H1 (cell line): ENCODE measurements at regions not wholly inside any gene's neighbourhood (a gene's known extent, or its start where the extent isn't known, plus 50 kb on each side); places are given as distances from the start of the nearest gene placed in this dataset.

Experiments used
- CTCF ChIA-PET: fragments of 300-600 bp; sonication (Branson Sonifier 250); formaldehyde crosslinking; loops from one replicate; lab custom pipeline; 2021; ENCODE audit not compliant: partially characterized antibody; lab: Charles Lee
- POLR2A ChIA-PET: fragments of 300-600 bp; sonication (Branson Sonifier 250); formaldehyde crosslinking; loops from one replicate; lab custom pipeline; 2021; ENCODE audit warnings: inconsistent platforms; ENCODE audit not compliant: partially characterized antibody; lab: Charles Lee
- DNase-seq, 2 experiments: peaks; one replicate each; pipeline versions ENCODE4 v3.0.0 to v3.0.0-alpha.2; 2010 to 2022; ENCODE audit warnings: low spot score in 2 of 2, low read depth in 1 of 2, mixed read lengths in 1 of 2
- FAIRE-seq: peaks from 2 replicates; lab custom pipeline; 2011; peaks lifted over from hg19 to GRCh38; lab: Jason Lieb, UNC
- H2AFZ ChIP-seq: 2 replicates; pipeline ENCODE4 v1.8.1; 2012; ENCODE audit warnings: low read length, inconsistent platforms
- H2AK5ac ChIP-seq: 2 replicates; pipeline ENCODE4 v1.6.1; 2013; ENCODE audit warnings: low read depth, low read length
- H2BK120ac ChIP-seq: replicated peaks from 2 replicates; pipeline ENCODE3; 2013; ENCODE audit warnings: low read depth, low read length, inconsistent platforms
- H2BK12ac ChIP-seq: 2 replicates; pipeline ENCODE4 v1.6.1; 2013; ENCODE audit warnings: low read depth, low read length
- H2BK15ac ChIP-seq: 2 replicates; pipeline ENCODE4 v1.6.1; 2013; ENCODE audit warnings: low read length
- H2BK20ac ChIP-seq: 2 replicates; pipeline ENCODE4 v1.6.1; 2013; ENCODE audit warnings: low read length
- H2BK5ac ChIP-seq: 2 replicates; pipeline ENCODE4 v1.6.1; 2013; ENCODE audit warnings: low read depth, low read length
- H3K14ac ChIP-seq: 2 replicates; pipeline ENCODE4 v1.6.1; 2013; ENCODE audit warnings: inconsistent platforms; ENCODE audit not compliant: insufficient read length
- H3K18ac ChIP-seq: 2 replicates; pipeline ENCODE4 v1.6.1; 2013; ENCODE audit warnings: low read length; ENCODE audit errors: extremely low read depth
- H3K23ac ChIP-seq: 2 replicates; pipeline ENCODE4 v1.6.1; 2013; ENCODE audit warnings: inconsistent platforms; ENCODE audit not compliant: insufficient read length
- H3K23me2 ChIP-seq: 2 replicates; pipeline ENCODE4 v1.6.1; 2013; ENCODE audit warnings: low read depth, low read length
- H3K27ac ChIP-seq: 2 replicates; pipeline ENCODE4 v1.6.1; 2011; ENCODE audit warnings: low read depth, low read length, inconsistent platforms
- H3K27me3 ChIP-seq, 4 experiments: replicated peaks in 1 of 4; 1 replicate in 1 of 4; 2 replicates in 3 of 4; pipeline versions ENCODE4 v1.6.1 to v1.8.1; 2011 to 2013; ENCODE audit warnings: low read length in 3 of 4, mild to moderate bottlenecking in 3 of 4, inconsistent platforms in 2 of 4, mixed read lengths in 2 of 4, moderate library complexity in 1 of 4; ENCODE audit not compliant: control insufficient read depth in 3 of 4, insufficient read depth in 3 of 4; ENCODE audit errors: extremely low read depth in 1 of 4
- H3K36me3 ChIP-seq, 4 experiments: 2 replicates each; pipeline versions ENCODE4 v1.6.1 to v1.8.1; 2011 to 2013; ENCODE audit warnings: mild to moderate bottlenecking in 4 of 4, low read length in 3 of 4, moderate library complexity in 2 of 4, control low read depth in 1 of 4, inconsistent platforms in 1 of 4; ENCODE audit not compliant: insufficient read depth in 4 of 4, control insufficient read depth in 2 of 4
- H3K4ac ChIP-seq: replicated peaks from 2 replicates; pipeline ENCODE3; 2013; ENCODE audit warnings: low read length, low read depth, mixed read lengths, inconsistent platforms; ENCODE audit not compliant: insufficient read length
- H3K4me1 ChIP-seq, 4 experiments: replicated peaks in 1 of 4; 1 replicate in 1 of 4; 2 replicates in 3 of 4; pipeline versions ENCODE4 v1.6.1 to v1.8.1; 2011 to 2013; ENCODE audit warnings: low read length in 3 of 4, inconsistent platforms in 2 of 4, mixed read lengths in 1 of 4; ENCODE audit not compliant: insufficient read depth in 4 of 4, control insufficient read depth in 3 of 4
- H3K4me2 ChIP-seq, 2 experiments: 2 replicates each; pipeline versions ENCODE4 v1.6.1 to v1.8.1; 2011 to 2013; ENCODE audit warnings: low read depth in 2 of 2, low read length in 2 of 2, control low read depth in 1 of 2, inconsistent platforms in 1 of 2, mild to moderate bottlenecking in 1 of 2; ENCODE audit not compliant: insufficient read depth in 1 of 2
- H3K4me3 ChIP-seq, 4 experiments: fragments of 200-600, 300-600 bp in 1 of 4; sonication (generic), shearing (Covaris generic), sonication (Bioruptor Twin) in 1 of 4; 2 replicates each; pipeline versions ENCODE4 v1.5.1 to v1.8.1; 2011 to 2016; ENCODE audit warnings: low read length in 4 of 4, low read depth in 3 of 4, control low read depth in 2 of 4, inconsistent platforms in 2 of 4, mild to moderate bottlenecking in 2 of 4, mixed read lengths in 1 of 4, moderate library complexity in 1 of 4; ENCODE audit not compliant: insufficient read depth in 2 of 4; ENCODE audit errors: extremely low read depth in 1 of 4
- H3K56ac ChIP-seq: replicated peaks from 2 replicates; pipeline ENCODE3; 2013; ENCODE audit warnings: low read depth, mild to moderate bottlenecking, mixed read lengths, low read length, inconsistent platforms; ENCODE audit not compliant: insufficient read length
- H3K79me1 ChIP-seq: 2 replicates; pipeline ENCODE4 v1.6.1; 2013; ENCODE audit warnings: low read depth, low read length, control low read depth
- H3K79me2 ChIP-seq, 2 experiments: 2 replicates each; pipeline versions ENCODE4 v1.6.1 to v1.8.1; 2012 to 2013; ENCODE audit warnings: low read length in 2 of 2, mild to moderate bottlenecking in 2 of 2, inconsistent platforms in 1 of 2; ENCODE audit not compliant: insufficient read depth in 2 of 2, control insufficient read depth in 1 of 2
- H3K9ac ChIP-seq, 4 experiments: replicated peaks in 1 of 4; 1 replicate in 1 of 4; 2 replicates in 3 of 4; pipeline versions ENCODE4 v1.6.1 to v1.8.1; 2011 to 2013; ENCODE audit warnings: low read depth in 3 of 4, low read length in 3 of 4, control low read depth in 2 of 4, mild to moderate bottlenecking in 2 of 4, moderate library complexity in 2 of 4, inconsistent platforms in 1 of 4; ENCODE audit errors: extremely low read depth in 1 of 4
- H3K9me3 ChIP-seq, 2 experiments: 2 replicates each; pipeline versions ENCODE4 v1.6.1 to v1.8.1; 2012 to 2013; ENCODE audit warnings: mild to moderate bottlenecking in 2 of 2, moderate library complexity in 2 of 2, control low read depth in 1 of 2, inconsistent platforms in 1 of 2, low read depth in 1 of 2, low read length in 1 of 2, mixed read lengths in 1 of 2; ENCODE audit not compliant: insufficient read depth in 2 of 2
- H4K20me1 ChIP-seq, 2 experiments: replicated peaks in 1 of 2; 2 replicates each; pipeline versions ENCODE3 to v1.8.1; 2011 to 2013; ENCODE audit warnings: inconsistent platforms in 2 of 2, low read length in 2 of 2, mild to moderate bottlenecking in 1 of 2; ENCODE audit not compliant: insufficient read depth in 2 of 2, control insufficient read depth in 1 of 2
- H4K5ac ChIP-seq: 2 replicates; pipeline ENCODE4 v1.6.1; 2013; ENCODE audit warnings: low read length, low read depth, mixed read lengths, inconsistent platforms; ENCODE audit not compliant: insufficient read length
- H4K8ac ChIP-seq: 2 replicates; pipeline ENCODE4 v1.8.0; 2013; ENCODE audit warnings: mild to moderate bottlenecking, moderate library complexity, low read length, inconsistent platforms; ENCODE audit not compliant: insufficient read depth; ENCODE audit errors: extremely low read depth
- H4K91ac ChIP-seq: replicated peaks from 2 replicates; pipeline ENCODE3; 2013; ENCODE audit warnings: low read length, mixed read lengths, inconsistent platforms; ENCODE audit not compliant: insufficient read length
- HDAC2 ChIP-seq, 2 experiments: fragments of 300-600 bp in 1 of 2; sonication (generic) in 1 of 2; IDR thresholded peaks; 2 replicates each; pipeline ENCODE4 v1.6.1; 2011 to 2012; ENCODE audit warnings: low read depth in 2 of 2, low read length in 2 of 2, mild to moderate bottlenecking in 2 of 2, moderate library complexity in 2 of 2, borderline replicate concordance in 1 of 2, inconsistent platforms in 1 of 2
- JUND ChIP-seq: IDR thresholded peaks from 2 replicates; pipeline ENCODE4 v1.6.1; 2011; ENCODE audit warnings: mild to moderate bottlenecking, improper control_type of control experiment, low read length
- KDM4A ChIP-seq: IDR thresholded peaks from one replicate; pipeline ENCODE4 v1.7.1; 2012; ENCODE audit warnings: low read depth, mild to moderate bottlenecking, moderate library complexity, low read length, inconsistent platforms; ENCODE audit not compliant: severe bottlenecking
- WGBS, 2 experiments: shearing (Covaris generic) in 1 of 2; methylation state at CpG; one replicate each; pipeline versions ENCODE4 v1.1.6 to v1.1.7; 2013 to 2015; ENCODE audit warnings: low lambda C conversion rate in 2 of 2, mixed read lengths in 2 of 2, inconsistent platforms in 1 of 2, low coverage in 1 of 2, missing lambda C conversion rate in 1 of 2; ENCODE audit not compliant: insufficient replicate concordance in 2 of 2, insufficient coverage in 1 of 2, insufficient read length in 1 of 2; ENCODE audit errors: extremely low coverage in 1 of 2, missing lambda C conversion rate in 1 of 2; 5-methylcytosine and 5-hydroxymethylcytosine counted together

DNA sequence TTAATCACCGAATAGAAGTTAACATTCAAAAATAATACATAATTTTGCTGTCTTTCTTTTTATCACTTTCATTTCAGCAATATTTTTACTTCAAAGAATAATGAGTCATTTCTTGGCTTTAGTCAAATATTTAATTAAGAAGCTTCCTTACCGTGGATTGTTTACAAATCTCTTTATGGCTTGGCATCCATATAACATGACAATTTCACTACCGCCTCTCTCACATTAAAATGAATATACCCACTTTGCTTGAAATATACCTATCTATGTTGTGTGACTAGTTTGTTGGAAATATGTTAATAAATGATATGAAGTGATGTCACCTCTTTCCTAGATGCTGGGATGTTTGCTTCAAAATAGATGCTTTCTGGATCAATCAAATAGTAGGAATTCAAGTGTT is 1203.9 kb downstream of the AMY1C start:
- Histone ChIP-seq H3K14ac (no peak overlapping the region), H3K18ac (no peak overlapping the region), H3K27ac (no peak overlapping the region), H2AFZ (no peak overlapping the region), H3K9ac (no peak overlapping the region), H4K91ac (no peak overlapping the region), H2BK12ac (no peak overlapping the region), H3K9me3 (no peaks in the 10 kb centered on the region), H4K20me1 (no peaks in the 10 kb centered on the region), H3K36me3 (no peaks in the 10 kb centered on the region), H2BK20ac (no peak overlapping the region), H3K23ac (no peak overlapping the region), H3K23me2 (no peaks in the 10 kb centered on the region), H3K79me1 (no peaks in the 10 kb centered on the region), H2BK15ac (no peak overlapping the region), H4K5ac (no peak overlapping the region), H2BK5ac (no peak overlapping the region), H4K8ac (no peak overlapping the region), H3K4me3 (no peak overlapping the region), H3K79me2 (no peaks in the 10 kb centered on the region), H3K4me2 (no peak overlapping the region), H3K56ac (no peak overlapping the region), H3K4ac (no peak overlapping the region), H2AK5ac (no peak overlapping the region), H3K4me1 (no peaks in the 10 kb centered on the region), H3K27me3 (no peaks in the 10 kb centered on the region), H2BK120ac (no peak overlapping the region)
- POLR2A ChIA-PET = no interaction called here
- CTCF ChIA-PET = no interaction called here
- DNase-seq = no peak
- FAIRE-seq = no peak
- WGBS, 2 experiments = 95% methylated on average over 3 of the region's 3 CpGs; no CpG with 5 or more reads in 1 of the 2 experiments
- TF ChIP-seq KDM4A (no peak), HDAC2 (IDR thresholded peaks at IDR 0.05; ENCODE audit: borderline replicate concordance in 1 of 2, low read depth in 2 of 2, low read length in 2 of 2) (no peak), JUND (no peak)
